Heart right ventricle (tissue), 16 donors: ENCODE measurements at regions not wholly inside any gene's neighbourhood (a gene's known extent, or its start where the extent isn't known, plus 50 kb on each side); places are given as distances from the start of the nearest gene placed in this dataset.

Experiments used
- ATAC-seq, 8 donors: fragments of 200-7000 bp; cut with Tn5 transposase; one replicate each; pipeline ENCODE4 v1.9.1; 2020; ENCODE audit warnings: mild to moderate bottlenecking in 8 of 8, moderate library complexity in 8 of 8, moderate number of reproducible peaks in 1 of 8
- DNase-seq, 2 donors: peaks; one replicate each; pipeline ENCODE4 v3.0.0-alpha.2; 2020
- H3K27ac ChIP-seq, 10 donors: fragments of 200-600 bp; sonication (generic) in 2 of 10; one replicate each; pipeline versions ENCODE4 v1.5.0 to v1.8.0; 2020 to 2022; ENCODE audit warnings: mild to moderate bottlenecking in 3 of 10
- H3K27me3 ChIP-seq, 7 donors: fragments of 200-600 bp; one replicate each; pipeline ENCODE4 v1.8.0; 2021 to 2022; ENCODE audit warnings: mild to moderate bottlenecking in 2 of 7
- H3K36me3 ChIP-seq, 9 donors: fragments of 200-600 bp; sonication (generic) in 1 of 9; one replicate each; pipeline versions ENCODE4 v1.5.0 to v1.8.0; 2020 to 2022; ENCODE audit warnings: mild to moderate bottlenecking in 2 of 9
- H3K4me1 ChIP-seq, 9 donors: fragments of 200-600 bp; sonication (generic) in 1 of 9; one replicate each; pipeline versions ENCODE4 v1.5.0 to v1.8.0; 2020 to 2022; ENCODE audit warnings: mild to moderate bottlenecking in 4 of 9
- H3K4me3 ChIP-seq, 10 donors: fragments of 200-600 bp; sonication (generic) in 2 of 10; one replicate each; pipeline versions ENCODE4 v1.5.0 to v1.8.0; 2020 to 2022; ENCODE audit warnings: mild to moderate bottlenecking in 7 of 10, moderate library complexity in 2 of 10
- H3K9me3 ChIP-seq, 11 donors: fragments of 200-600 bp in 10 of 11; sonication (generic) in 2 of 11; one replicate each; pipeline versions ENCODE4 v1.5.0 to v1.8.0; 2013 to 2022; ENCODE audit warnings: mild to moderate bottlenecking in 2 of 11, control low read depth in 1 of 11, moderate library complexity in 1 of 11
- CTCF ChIP-seq, 9 donors: fragments of 200-600 bp; sonication (generic) in 2 of 9; IDR thresholded peaks; one replicate each; pipeline versions ENCODE4 v1.5.0 to v1.8.0; 2021 to 2022; ENCODE audit warnings: antibody characterized with exemption in 9 of 9, mild to moderate bottlenecking in 5 of 9, moderate library complexity in 1 of 9
- WGBS, 2 donors: extraction: QIAGEN DNeasy Blood & Tissue Kit; methylation state at CpG; one replicate each; pipeline ENCODE4 v1.1.7; 2013; ENCODE audit warnings: inconsistent platforms in 1 of 2; 5-methylcytosine and 5-hydroxymethylcytosine counted together
- intact Hi-C, 10 donors: fragments of 100-400 bp; cut with DNase I; formaldehyde crosslinking; loops; one replicate each; pipeline versions ENCODE4 v1.11.1 to v1.14.2; 2022
- donor health status: Arrhythmogenic right ventricular cardiomyopathy.
- donor health status: ischemic (EF 13 %, LVEDD 7.1; RV severe dilation, severe dysfunction).
- donor health status: healthy with polysubstance abuse.
- donor health status: DM: no; HTN: yes; CAD: no.
- donor health status: DM: no; HTN: no; CAD: no.
- donor health status: ischemic (EF 25% LVEDD 6.9; RV normal size, moderate dysfunction).
- donor health status: ischemic (EF 25% LVEDD 5.7; RV mildly dilated, moderate dysfunction).
- donor health status: healthy.
- donor health status: DM: yes; HTN: yes; CAD: no.
- donor health status: Ischemic cardiomyopathy.
- donor health status: ischemic (EF 35%, LVEDD 5.7; RV mildly dilated, moderate dysfunction).
- donor health status: nonischemic (EF 11% LVEDD 7.7; RV severe dilation, severe dysfunction).
- donor health status: DM: yes; HTN: yes; CAD: no.
- donor health status: PGD.
- donor health status: ischemic (EF 29% LVEDD 5.4; RV normal size, mild dysfunction).
- donor health status: nonischemic (EF 23%, LVEDD 6.1; RV moderate dilation, normal function).

GRCh38 chr11:122287401-122287800, 171.4 kb upstream of the BLID start:
- Histone ChIP-seq H3K4me1 (peaks cover 0 to 10% (median 0%) of the 10 kb centered on the region in 9 donors), H3K4me3 (no peak overlapping the region), H3K27ac (no peak overlapping the region), H3K36me3 (no peaks in the 10 kb centered on the region), H3K27me3 (no peaks in the 10 kb centered on the region), H3K9me3 (no peaks in the 10 kb centered on the region)
- TF ChIP-seq CTCF (IDR thresholded peaks at IDR 0.05), result no peak
- 46 to 58% methylated on average over 11 of the region's 11 CpGs for WGBS, 2 donors
- ATAC-seq (no peak), DNase-seq (no peak)
- intact Hi-C loops, result no loop called here

GRCh38 chr11:122285070-122285988, 169.3 kb upstream of the BLID start:
- Histone ChIP-seq H3K36me3 (no peaks in the 10 kb centered on the region), H3K27me3 (no peaks in the 10 kb centered on the region), H3K9me3 (no peaks in the 10 kb centered on the region), H3K27ac (no peak overlapping the region), H3K4me1 (peaks cover 0 to 14% (median 0%) of the 10 kb centered on the region in 9 donors), H3K4me3 (no peak overlapping the region)
- 93 to 97% methylated on average over 8 of the region's 8 CpGs for WGBS, 2 donors
- no peak for DNase-seq
- intact Hi-C loops, result no loop called here
- no peak for ATAC-seq
- no peak for TF ChIP-seq CTCF (IDR thresholded peaks at IDR 0.05)

DNA sequence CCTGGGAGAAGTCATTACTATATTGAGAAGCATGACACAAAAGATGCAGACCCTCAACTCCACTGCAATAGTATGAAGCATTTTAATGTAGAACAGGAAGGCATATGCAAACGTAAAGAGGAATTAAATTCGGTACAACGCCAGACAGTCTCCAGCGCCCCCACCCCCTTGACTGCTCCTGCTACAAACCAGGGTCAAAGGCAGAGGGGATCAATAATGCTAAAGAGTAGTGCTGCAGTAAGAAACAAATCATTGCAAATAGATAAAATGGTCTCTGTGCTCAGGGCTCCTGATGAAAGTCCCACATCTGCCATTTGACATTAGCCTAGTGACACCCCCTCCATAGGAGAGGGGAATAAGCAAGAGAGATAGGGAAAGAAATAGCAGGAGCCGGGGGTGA, 164.9 kb upstream of the BLID start:
- peaks cover 0 to 4% (median 0%) of the 10 kb centered on the region in 9 donors for H3K4me1 ChIP-seq
- WGBS, 2 donors, result 74 to 78% methylated on average over 5 of the region's 5 CpGs
- no peak for TF ChIP-seq CTCF (IDR thresholded peaks at IDR 0.05)
- ATAC-seq, result no peak
- no peaks in the 10 kb centered on the region for H3K27me3 ChIP-seq
- H3K36me3 ChIP-seq, result no peaks in the 10 kb centered on the region
- DNase-seq, result no peak
- H3K9me3 ChIP-seq, result no peaks in the 10 kb centered on the region
- intact Hi-C loops, result loop anchor here in 1 of 10 donors (2.0 kb wide), 1 partner anchor 60 kb away; no protein-coding TSS in a partner anchor
- no peak overlapping the region for H3K27ac ChIP-seq
- no peak overlapping the region for H3K4me3 ChIP-seq

GRCh38 chr11:122279194-122279593, 163.2 kb upstream of the BLID start:
- no peaks in the 10 kb centered on the region for H3K9me3 ChIP-seq
- no peak for ATAC-seq
- no peaks in the 10 kb centered on the region for H3K27me3 ChIP-seq
- no peaks in the 10 kb centered on the region for H3K36me3 ChIP-seq
- TF ChIP-seq CTCF (IDR thresholded peaks at IDR 0.05), result no peak
- intact Hi-C loops, result no loop called here
- H3K4me1 ChIP-seq, result peaks cover 0 to 5% (median 0%) of the 10 kb centered on the region in 9 donors
- H3K27ac ChIP-seq, result no peak overlapping the region
- no peak overlapping the region for H3K4me3 ChIP-seq
- DNase-seq, result no peak
